CD4-positive, alpha-beta T cell (primary cell): ENCODE measurements at regions not wholly inside any gene's neighbourhood (a gene's known extent, or its start where the extent isn't known, plus 50 kb on each side); places are given as distances from the start of the nearest gene placed in this dataset.
A peak's percentile ranks its signal among the peaks of the same experiment; 100 is the strongest.

ENCODE experiments used
- ATAC-seq: fragments of 200-7000 bp; cut with Tn5 transposase; one replicate; pipeline ENCODE4 v1.10.0; 2022; ENCODE audit warnings: mild to moderate bottlenecking; ENCODE audit not compliant: poor library complexity
- CTCF ChIA-PET: fragments of 350-600 bp; sonication (Branson Sonifier 250); formaldehyde crosslinking; loops from one replicate; lab custom pipeline; 2021; ENCODE audit warnings: antibody characterized with exemption, inconsistent platforms; lab: Charles Lee
- POLR2A ChIA-PET: fragments of 350-600 bp; sonication (Branson Sonifier 250); formaldehyde crosslinking; loops from one replicate; lab custom pipeline; 2021; ENCODE audit warnings: antibody characterized with exemption, inconsistent platforms; lab: Charles Lee
- DNase-seq, 14 experiments: peaks; one replicate each; pipeline ENCODE4 v3.0.0-alpha.2; 2013 to 2020; ENCODE audit warnings: mixed read lengths in 2 of 14
- H3K27ac ChIP-seq, 2 donors: one replicate each; pipeline versions ENCODE4 v1.5.1 to v1.7.0; 2013; ENCODE audit warnings: low read length in 2 of 2, low read depth in 1 of 2, mild to moderate bottlenecking in 1 of 2
- H3K27me3 ChIP-seq, 2 experiments: 1 replicate in 1 of 2; 2 replicates in 1 of 2; pipeline versions ENCODE4 v1.6.1 to v1.7.0; 2013; ENCODE audit warnings: low read length in 2 of 2, control low read depth in 1 of 2, mild to moderate bottlenecking in 1 of 2, moderate library complexity in 1 of 2; ENCODE audit not compliant: insufficient read depth in 2 of 2, control insufficient read depth in 1 of 2
- H3K36me3 ChIP-seq: one replicate; pipeline ENCODE4 v1.6.1; 2013; ENCODE audit warnings: low read length, control low read depth; ENCODE audit not compliant: insufficient read depth
- H3K4me1 ChIP-seq: one replicate; pipeline ENCODE4 v1.6.1; 2013; ENCODE audit warnings: low read length, control low read depth; ENCODE audit not compliant: insufficient read depth
- H3K4me3 ChIP-seq: one replicate; pipeline ENCODE4 v1.5.1; 2013; ENCODE audit warnings: mild to moderate bottlenecking, low read length, moderate library complexity
- H3K9me3 ChIP-seq, 2 experiments: 1 replicate in 1 of 2; 2 replicates in 1 of 2; pipeline versions ENCODE4 v1.6.1 to v1.7.0; 2013; ENCODE audit warnings: low read length in 2 of 2, mild to moderate bottlenecking in 2 of 2, control low read depth in 1 of 2, moderate library complexity in 1 of 2; ENCODE audit not compliant: control insufficient read depth in 1 of 2, insufficient read depth in 1 of 2
- H3K27ac Mint-ChIP-seq: one replicate; pipeline ENCODE4 v1.8.0; 2020; ENCODE audit warnings: mixed read lengths
- H3K27me3 Mint-ChIP-seq: one replicate; pipeline ENCODE4 v1.8.0; 2021; ENCODE audit warnings: mixed read lengths
- H3K36me3 Mint-ChIP-seq: one replicate; pipeline ENCODE4 v1.8.0; 2021; ENCODE audit warnings: low read depth, mixed read lengths
- H3K4me1 Mint-ChIP-seq: one replicate; pipeline ENCODE4 v1.8.0; 2021; ENCODE audit warnings: low read depth, mixed read lengths
- H3K4me3 Mint-ChIP-seq: one replicate; pipeline ENCODE4 v1.8.0; 2020; ENCODE audit warnings: mild to moderate bottlenecking, mixed read lengths
- H3K9me3 Mint-ChIP-seq: one replicate; pipeline ENCODE4 v1.8.0; 2020; ENCODE audit warnings: mixed read lengths
- CTCF ChIP-seq: fragments of 200-600 bp; IDR thresholded peaks from one replicate; pipeline ENCODE4 v1.8.0; 2022; ENCODE audit warnings: antibody characterized with exemption, mild to moderate bottlenecking
- intact Hi-C, 2 experiments: fragments of 100-400 bp; cut with DNase I in 1 of 2; cut with micrococcal nuclease in 1 of 2; formaldehyde crosslinking; loops; one replicate each; pipeline versions ENCODE4 v1.15.1 to v1.9.0; 2023 to 2025; cut with DNase I, micrococcal nuclease

- intact Hi-C loops = no loop called here
- TF ChIP-seq CTCF = no peak
- H3K27ac ChIP-seq = no peak overlapping the region
- ATAC-seq = no peak
- POLR2A ChIA-PET = no interaction called here
- no peaks in the 10 kb centered on the region for H3K36me3 ChIP-seq
- CTCF ChIA-PET = no interaction called here
- peaks cover 14% of the 10 kb centered on the region for H3K9me3 Mint-ChIP-seq
- peaks cover 6 to 12% of the 10 kb centered on the region in 2 experiments for H3K9me3 ChIP-seq
- no peaks in the 10 kb centered on the region for H3K4me1 ChIP-seq
- H3K4me3 Mint-ChIP-seq = peak overlapping the region; percentile 40
- H3K27ac Mint-ChIP-seq = no peak overlapping the region
- no peaks in the 10 kb centered on the region for H3K27me3 ChIP-seq
- H3K27me3 Mint-ChIP-seq = peaks cover 6% of the 10 kb centered on the region
- H3K36me3 Mint-ChIP-seq = no peaks in the 10 kb centered on the region
- DNase-seq = peak in 1 of 14 experiments; percentile 8
- H3K4me1 Mint-ChIP-seq = no peaks in the 10 kb centered on the region
- H3K4me3 ChIP-seq = no peak overlapping the region
These were observed 339.2 kb downstream of the CHL1 start for GRCh38 chr3:535566-536416.

DNA sequence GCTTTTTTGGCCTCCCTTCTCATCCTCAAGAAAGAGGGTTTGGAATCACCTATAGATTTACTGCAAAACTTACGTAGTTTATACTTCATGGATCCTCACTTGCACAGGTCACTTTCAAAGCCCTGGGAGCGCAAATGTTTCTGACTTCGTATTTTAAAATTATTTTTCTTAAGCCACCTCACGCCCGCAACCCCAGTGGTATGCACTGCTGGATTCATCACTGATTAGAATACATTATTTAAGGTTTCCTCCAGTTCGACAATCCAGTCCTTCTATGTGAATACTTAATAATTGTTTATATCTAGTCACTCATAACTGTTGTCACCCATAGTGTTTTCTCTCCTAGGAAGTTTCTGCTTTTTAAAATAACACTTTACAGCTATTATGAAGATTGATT, 339.9 kb downstream of the CHL1 start:
- Histone ChIP-seq H3K9me3 (peaks cover 6 to 12% of the 10 kb centered on the region in 2 experiments), H3K4me1 (no peaks in the 10 kb centered on the region), H3K4me3 (no peak overlapping the region), H3K27me3 (no peaks in the 10 kb centered on the region), H3K27ac (no peak overlapping the region), H3K36me3 (no peaks in the 10 kb centered on the region)
- no peak for DNase-seq
- Mint-ChIP-seq H3K9me3 (peaks cover 14% of the 10 kb centered on the region), H3K36me3 (no peaks in the 10 kb centered on the region), H3K4me1 (no peaks in the 10 kb centered on the region), H3K4me3 (peak overlapping the region; percentile 67), H3K27ac (no peak overlapping the region), H3K27me3 (peaks cover 6% of the 10 kb centered on the region)
- no peak for TF ChIP-seq CTCF
- intact Hi-C loops = no loop called here
- ChIA-PET CTCF (no interaction called here), POLR2A (no interaction called here)
- ATAC-seq = no peak

- no peak for DNase-seq
- intact Hi-C loops = no loop called here
- H3K9me3 Mint-ChIP-seq = peaks cover 7% of the 10 kb centered on the region
- Histone ChIP-seq H3K4me1 (no peaks in the 10 kb centered on the region), H3K9me3 (peaks cover under 1 to 5% of the 10 kb centered on the region in 2 experiments), H3K4me3 (no peak overlapping the region), H3K27me3 (no peaks in the 10 kb centered on the region), H3K36me3 (no peaks in the 10 kb centered on the region), H3K27ac (no peak overlapping the region)
- no peak for TF ChIP-seq CTCF
- H3K27me3 Mint-ChIP-seq = no peaks in the 10 kb centered on the region
- CTCF ChIA-PET = no interaction called here
- no peaks in the 10 kb centered on the region for H3K36me3 Mint-ChIP-seq
- no peak overlapping the region for H3K27ac Mint-ChIP-seq
- H3K4me1 Mint-ChIP-seq = no peaks in the 10 kb centered on the region
- POLR2A ChIA-PET = no interaction called here
- ATAC-seq = no peak
- H3K4me3 Mint-ChIP-seq = no peak overlapping the region
These were observed 344.7 kb downstream of the CHL1 start for GRCh38 chr3:541062-541801.
